Endothelial cell of hepatic sinusoid (primary cell): ENCODE measurements at regions not wholly inside any gene's neighbourhood (a gene's known extent, or its start where the extent isn't known, plus 50 kb on each side); places are given as distances from the start of the nearest gene placed in this dataset.

Experiments used
- in situ Hi-C: cut with HindIII; loops from 2 replicates; pipeline ENCODE4 v1.10.0; 2017; ENCODE audit warnings: low sequenced_read_pairs

- in situ Hi-C loops, result no loop called here
Observed at GRCh38 chr2:162974771-162975170, 136.2 kb upstream of the KCNH7 start.

DNA sequence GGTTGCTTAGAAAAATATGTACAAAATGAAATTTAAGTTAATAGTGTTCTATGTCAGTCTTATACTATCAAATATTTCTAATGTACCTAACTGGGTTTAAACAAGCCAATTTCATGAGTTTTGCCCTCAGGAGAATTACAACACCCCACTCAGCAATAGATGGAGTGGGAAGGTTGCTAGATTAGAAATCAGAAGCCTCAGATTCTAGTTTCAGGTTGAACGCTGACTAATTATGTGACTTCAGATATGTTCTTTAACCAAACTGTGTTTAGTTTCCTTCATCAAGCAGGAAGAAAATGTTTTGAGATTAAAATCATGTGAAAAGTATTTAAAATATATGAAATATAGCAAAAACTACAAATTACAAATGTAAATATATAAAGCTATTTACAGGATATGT lies 133.8 kb upstream of the KCNH7 start:
- in situ Hi-C loops, result no loop called here

GRCh38 chr2:162968306-162968705 lies 129.7 kb upstream of the KCNH7 start:
- in situ Hi-C loops, result no loop called here

GRCh38 chr2:162967811-162968210 lies 129.2 kb upstream of the KCNH7 start:
- in situ Hi-C loops, result no loop called here

- in situ Hi-C loops, result no loop called here
Observed at GRCh38 chr2:162967147-162967546, 128.6 kb upstream of the KCNH7 start.

DNA sequence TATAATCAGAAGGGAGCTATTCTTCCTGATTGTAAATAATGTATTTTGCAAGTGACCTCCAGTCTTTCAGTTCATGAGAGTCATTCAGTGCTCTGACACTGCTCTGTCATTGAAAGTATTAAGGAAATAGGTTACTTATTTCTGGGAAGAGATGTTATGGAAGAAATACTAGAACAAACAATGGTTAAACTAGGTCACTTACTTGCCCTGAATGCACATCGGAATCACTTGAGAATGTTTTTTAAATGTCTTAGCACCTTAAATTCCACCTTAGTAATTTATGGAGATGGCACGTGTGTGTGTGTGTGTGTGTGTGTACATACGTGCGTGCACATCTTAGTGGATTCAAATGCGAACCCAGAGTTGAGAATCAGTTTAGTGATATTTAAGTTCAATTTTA lies 126.6 kb upstream of the KCNH7 start:
- in situ Hi-C loops, result no loop called here

- in situ Hi-C loops, result no loop called here
Observed at GRCh38 chr2:162964513-162964912, 125.9 kb upstream of the KCNH7 start.

DNA sequence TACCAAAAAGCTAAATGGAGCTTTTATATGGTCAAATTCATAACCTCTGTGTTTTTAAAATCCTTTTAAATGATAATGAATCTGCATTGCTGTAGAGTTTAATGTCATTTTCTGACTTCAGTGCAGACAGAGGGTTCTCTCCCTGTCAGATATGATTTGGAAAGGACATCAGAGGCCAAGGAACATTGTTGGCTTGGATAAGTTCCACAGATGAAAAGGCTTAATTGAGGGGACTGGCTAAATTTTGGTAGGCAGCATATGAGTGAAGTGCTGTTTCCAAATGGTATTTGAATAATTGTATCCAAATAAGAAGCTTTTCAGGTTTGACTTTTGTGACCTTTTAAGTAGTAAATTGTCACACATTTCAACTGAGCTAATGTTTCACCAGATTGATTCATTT lies 124.6 kb upstream of the KCNH7 start:
- in situ Hi-C loops, result no loop called here

- in situ Hi-C loops, result no loop called here
Observed at GRCh38 chr2:162945785-162946184, 107.2 kb upstream of the KCNH7 start.

DNA sequence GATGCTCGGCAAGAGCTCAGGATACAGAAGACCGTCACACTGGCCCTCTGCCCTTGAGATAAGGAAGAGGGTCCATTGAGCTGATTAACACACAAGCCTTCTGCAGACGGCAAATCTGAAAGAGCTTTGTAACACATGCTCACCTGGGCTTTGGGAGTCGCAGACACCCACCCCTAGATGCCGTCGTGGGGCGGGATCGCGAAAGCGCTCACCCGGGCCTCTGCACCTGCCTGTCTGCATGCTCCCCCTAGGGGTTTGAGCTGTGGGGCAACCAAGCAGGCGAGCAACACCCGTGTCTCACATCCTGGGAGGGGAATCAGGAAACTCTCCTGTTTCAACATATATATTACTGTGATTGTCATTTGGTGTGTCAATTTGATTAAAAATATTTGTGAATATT lies 99.8 kb upstream of the KCNH7 start:
- in situ Hi-C loops, result no loop called here

GRCh38 chr2:162934191-162934590 lies 95.6 kb upstream of the KCNH7 start:
- in situ Hi-C loops, result no loop called here

DNA sequence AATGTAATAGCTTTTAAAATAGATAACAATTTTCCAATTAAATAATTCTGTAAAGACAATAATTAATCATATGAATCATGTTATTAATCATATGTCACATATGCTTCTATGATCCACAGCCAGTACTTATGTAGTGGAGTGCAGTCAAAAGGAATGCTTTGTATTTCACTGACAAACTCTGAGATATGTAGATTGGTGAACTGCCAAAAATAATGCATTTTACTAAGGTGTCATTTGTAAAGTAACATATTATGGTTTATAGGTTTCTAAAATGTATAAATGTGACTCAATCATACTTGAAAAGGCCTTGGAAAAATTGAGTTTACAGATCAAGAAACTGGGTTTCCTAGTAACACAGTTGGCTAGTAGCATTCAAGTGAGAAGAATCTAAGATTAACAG lies 93.8 kb upstream of the KCNH7 start:
- in situ Hi-C loops, result no loop called here

GRCh38 chr2:162929571-162929970 lies 91.0 kb upstream of the KCNH7 start:
- in situ Hi-C loops, result no loop called here

- in situ Hi-C loops, result no loop called here
Observed at GRCh38 chr2:162928356-162928755, 89.8 kb upstream of the KCNH7 start.

GRCh38 chr2:162926907-162927306 lies 88.3 kb upstream of the KCNH7 start:
- in situ Hi-C loops, result no loop called here

GRCh38 chr2:162926501-162926900 lies 87.9 kb upstream of the KCNH7 start:
- in situ Hi-C loops, result no loop called here

GRCh38 chr2:162925595-162925994 lies 87.0 kb upstream of the KCNH7 start:
- in situ Hi-C loops, result no loop called here

GRCh38 chr2:162919111-162919510 lies 80.5 kb upstream of the KCNH7 start:
- in situ Hi-C loops, result no loop called here

DNA sequence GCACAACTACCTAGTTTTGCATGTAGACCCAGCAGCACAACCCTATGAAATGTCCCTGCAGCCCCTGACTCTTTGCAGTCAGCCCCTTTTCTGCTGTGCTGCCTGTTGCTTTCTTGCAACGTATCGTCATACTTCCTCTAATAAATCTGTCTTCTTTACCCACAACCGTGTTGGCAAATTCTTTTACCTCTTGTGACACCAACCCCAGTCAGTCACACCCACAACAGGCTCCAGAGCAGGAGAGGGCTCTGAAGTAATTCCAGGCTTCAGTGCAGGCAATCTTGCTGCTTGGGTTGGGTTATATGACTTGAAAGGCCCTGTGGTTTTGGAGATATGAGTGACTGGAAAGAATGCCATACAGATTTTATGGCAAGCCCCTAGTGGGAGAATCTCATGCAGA lies 79.1 kb upstream of the KCNH7 start:
- in situ Hi-C loops, result no loop called here

GRCh38 chr2:162916286-162916801 lies 77.8 kb upstream of the KCNH7 start:
- in situ Hi-C loops, result no loop called here

GRCh38 chr2:162915858-162916257 lies 77.3 kb upstream of the KCNH7 start:
- in situ Hi-C loops, result no loop called here

DNA sequence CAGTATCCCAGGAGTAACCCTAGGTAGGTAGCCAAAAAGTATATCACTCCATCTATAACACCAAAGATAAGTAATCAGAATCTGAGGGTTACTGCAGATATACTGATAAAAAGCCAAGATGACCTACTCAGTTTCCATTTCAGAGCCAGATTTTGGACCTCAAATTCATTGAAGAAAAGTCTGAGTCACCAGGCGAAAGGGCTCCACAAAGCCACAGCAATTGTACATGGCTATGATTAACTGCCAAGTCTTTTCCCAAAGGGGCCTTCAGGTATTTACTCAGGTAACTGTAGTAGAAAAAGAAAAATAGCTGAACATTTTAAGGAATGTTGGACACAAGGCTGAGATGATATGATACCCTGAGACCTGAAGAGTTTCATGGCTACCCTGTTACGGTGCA lies 75.6 kb upstream of the KCNH7 start:
- in situ Hi-C loops, result no loop called here

- in situ Hi-C loops, result no loop called here
Observed at GRCh38 chr2:162912787-162913186, 74.2 kb upstream of the KCNH7 start.

- in situ Hi-C loops, result no loop called here
Observed at GRCh38 chr2:162908567-162908966, 70.0 kb upstream of the KCNH7 start.
